GM12874 (cell line): ENCODE measurements at regions not wholly inside any gene's neighbourhood (a gene's known extent, or its start where the extent isn't known, plus 50 kb on each side); places are given as distances from the start of the nearest gene placed in this dataset.

Experiments
- TF ChIP-seq, protein P1 (sequence below): IDR thresholded peaks from 2 replicates; pipeline ENCODE4 v1.5.1; 2011; ENCODE audit warnings: low read depth, mild to moderate bottlenecking, control low read depth, low read length, moderate library complexity; ENCODE audit not compliant: insufficient read depth

DNA sequence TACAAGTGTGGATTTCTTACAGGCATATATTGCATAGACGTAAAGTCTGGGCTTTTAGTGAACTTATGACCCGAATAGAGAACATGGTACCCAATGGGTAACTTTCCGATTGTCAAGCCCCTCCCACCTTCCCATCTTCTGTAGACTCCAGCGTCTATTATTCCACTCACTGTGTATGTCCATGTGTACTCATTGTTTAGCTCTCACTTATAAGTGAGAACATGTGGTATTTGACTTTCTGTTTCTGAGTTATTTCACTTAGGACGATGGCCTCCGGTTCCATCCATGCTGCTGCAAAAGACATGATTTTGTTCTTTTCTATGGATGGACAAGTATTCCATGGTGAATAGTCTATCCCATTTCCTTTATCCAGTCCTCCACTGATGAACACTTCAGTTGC, 306.4 kb downstream of the CD83 start:
- TF ChIP-seq, protein P1, sequence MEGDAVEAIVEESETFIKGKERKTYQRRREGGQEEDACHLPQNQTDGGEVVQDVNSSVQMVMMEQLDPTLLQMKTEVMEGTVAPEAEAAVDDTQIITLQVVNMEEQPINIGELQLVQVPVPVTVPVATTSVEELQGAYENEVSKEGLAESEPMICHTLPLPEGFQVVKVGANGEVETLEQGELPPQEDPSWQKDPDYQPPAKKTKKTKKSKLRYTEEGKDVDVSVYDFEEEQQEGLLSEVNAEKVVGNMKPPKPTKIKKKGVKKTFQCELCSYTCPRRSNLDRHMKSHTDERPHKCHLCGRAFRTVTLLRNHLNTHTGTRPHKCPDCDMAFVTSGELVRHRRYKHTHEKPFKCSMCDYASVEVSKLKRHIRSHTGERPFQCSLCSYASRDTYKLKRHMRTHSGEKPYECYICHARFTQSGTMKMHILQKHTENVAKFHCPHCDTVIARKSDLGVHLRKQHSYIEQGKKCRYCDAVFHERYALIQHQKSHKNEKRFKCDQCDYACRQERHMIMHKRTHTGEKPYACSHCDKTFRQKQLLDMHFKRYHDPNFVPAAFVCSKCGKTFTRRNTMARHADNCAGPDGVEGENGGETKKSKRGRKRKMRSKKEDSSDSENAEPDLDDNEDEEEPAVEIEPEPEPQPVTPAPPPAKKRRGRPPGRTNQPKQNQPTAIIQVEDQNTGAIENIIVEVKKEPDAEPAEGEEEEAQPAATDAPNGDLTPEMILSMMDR = no peak

DNA sequence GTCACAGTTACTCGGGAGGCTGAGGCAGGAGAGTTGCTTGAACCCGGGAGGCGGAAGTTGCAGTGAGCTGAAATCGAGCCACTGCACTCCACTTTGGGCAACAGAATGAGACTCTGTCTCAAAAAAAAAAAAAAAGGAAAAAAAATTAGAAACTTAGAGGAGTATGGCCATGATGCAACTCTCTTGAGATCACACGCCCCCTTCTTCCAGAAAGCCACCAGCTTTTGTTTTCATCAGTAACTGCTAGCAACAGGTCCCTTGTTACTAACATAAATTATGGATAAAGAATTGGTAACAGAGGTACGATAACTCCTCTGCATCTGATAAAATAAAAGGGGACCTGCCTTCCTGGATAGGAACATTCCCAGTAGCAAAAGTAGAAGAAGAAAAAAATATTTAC, 308.2 kb downstream of the CD83 start:
- TF ChIP-seq, protein P1 = no peak

DNA sequence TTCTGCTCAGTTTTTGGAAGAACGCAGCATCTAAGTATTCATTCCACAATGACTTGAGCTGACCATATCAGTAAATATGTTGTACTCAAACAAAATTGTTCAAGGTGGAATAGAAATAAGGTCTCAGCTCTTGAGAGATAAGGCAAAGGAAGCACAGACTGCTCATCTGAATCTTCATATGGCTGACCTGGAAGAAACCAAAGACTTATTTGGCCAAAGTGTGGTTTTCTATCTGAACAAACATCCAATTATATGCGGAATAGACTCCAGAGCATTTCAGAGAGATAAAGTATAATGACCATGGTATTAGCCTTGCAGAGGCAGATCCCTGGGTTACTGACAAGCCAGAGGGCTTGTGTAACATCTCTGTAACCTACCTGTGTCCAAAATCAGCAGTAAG, 308.7 kb downstream of the CD83 start:
- TF ChIP-seq, protein P1 = no peak

DNA sequence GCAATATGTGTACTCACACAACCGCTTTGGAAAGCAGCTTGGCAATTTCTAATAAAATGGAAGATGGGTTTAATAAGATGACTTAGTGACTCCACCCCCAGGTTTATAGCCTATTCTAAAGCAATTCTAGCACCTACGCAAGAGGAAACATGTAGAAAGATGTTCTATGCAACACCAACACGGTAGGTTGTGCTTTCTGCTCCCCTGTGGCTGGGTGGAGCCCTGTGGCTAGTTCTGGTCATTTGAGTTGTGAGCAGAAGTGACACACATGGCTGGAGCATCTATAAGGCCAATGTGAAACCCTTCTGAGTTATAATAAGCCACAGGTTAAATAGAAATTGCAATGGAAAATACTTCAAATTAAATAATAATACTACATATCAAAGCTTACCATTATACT, 310.7 kb downstream of the CD83 start:
- TF ChIP-seq, protein P1 = no peak

DNA sequence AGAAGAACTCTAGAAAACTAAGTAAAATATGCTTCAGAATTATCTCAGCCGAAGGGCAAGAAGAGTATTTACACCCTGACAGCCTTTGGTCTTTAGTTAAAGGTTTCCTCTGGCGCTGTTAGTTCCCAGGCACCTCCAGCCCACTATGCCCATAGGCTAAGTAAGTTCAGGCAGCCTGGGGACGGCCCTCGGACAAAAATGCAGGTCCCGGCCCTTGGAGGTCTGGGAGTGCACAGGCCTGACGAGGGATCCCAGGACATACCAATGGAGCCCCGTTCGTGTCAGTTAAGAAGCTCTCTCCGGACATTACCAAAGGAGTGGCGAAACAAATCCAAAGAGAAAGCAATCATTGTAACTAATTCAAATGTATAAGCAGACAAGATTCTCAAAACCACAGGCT, 311.8 kb downstream of the CD83 start:
- TF ChIP-seq, protein P1 = no peak

DNA sequence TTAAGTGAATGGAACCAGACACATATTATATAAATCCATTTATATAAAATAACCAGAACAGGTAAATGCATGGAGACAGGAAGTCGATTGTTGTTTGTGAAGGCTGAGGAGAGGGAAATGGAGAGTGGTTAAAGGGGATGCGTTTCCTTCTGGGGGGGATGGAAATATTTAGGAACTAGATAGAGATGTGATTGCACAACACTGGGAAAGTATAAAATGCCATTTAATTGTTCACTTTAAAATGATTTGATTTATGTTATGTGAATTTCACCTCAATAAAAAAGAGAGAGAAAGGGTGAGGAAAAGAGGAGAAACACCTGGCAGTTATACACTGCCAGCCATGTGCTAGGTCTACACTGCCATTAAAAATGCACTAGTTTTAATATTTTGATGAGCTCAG, 312.6 kb downstream of the CD83 start:
- TF ChIP-seq, protein P1 = no peak

DNA sequence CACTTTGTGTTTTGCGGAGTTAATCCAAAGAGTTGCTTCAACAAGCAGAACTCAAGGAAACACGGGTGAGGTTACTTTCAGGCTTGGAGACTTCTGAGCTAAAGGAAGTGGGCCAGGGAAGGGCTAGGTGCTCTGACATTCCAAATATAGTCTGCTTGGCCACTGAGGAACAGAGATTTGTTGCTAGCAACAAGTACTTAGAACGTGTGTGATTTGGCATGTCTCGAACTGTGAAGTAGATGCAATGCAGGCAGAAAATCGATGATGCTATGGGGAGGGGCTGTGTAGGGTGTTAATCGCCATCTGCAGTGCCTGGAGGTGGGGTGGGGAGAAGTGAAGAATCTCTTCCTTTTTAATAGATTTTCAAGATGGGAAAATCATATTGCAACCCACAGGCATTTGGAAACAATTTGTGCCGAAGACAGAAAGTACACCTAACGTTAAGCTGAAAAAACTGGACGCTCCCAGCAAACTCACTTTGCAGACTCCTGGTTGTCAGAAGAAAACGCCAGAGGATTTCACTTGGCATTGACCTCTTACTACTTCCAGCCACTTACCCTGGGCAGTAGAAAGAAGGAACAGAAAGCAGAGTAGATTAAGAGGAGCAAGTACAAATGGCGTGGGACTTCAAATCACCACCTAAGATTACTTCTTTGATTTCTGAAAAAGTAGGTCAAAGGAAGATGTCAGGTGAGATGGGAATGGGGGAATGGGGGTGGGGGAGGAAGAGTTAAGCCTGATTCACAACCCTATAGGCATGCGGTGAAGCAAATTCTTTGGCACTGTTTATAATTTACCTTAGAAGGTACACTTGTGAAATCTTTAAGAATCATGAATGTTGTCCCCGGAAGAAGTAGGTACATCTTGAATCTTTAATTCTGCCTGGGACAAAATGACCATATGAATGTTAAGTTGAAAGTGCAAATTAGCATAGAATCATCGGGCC, 314.1 kb downstream of the CD83 start:
- TF ChIP-seq, protein P1 = no peak
